ENCODE measurements at regions not wholly inside any gene's neighbourhood (a gene's known extent, or its start where the extent isn't known, plus 50 kb on each side); places are given as distances from the start of the nearest gene placed in this dataset.

- TF ChIP-seq POLR2A (IDR thresholded peaks at IDR 0.05; ENCODE audit: low read depth, low read length) (no peak), RAD21 (IDR thresholded peaks at IDR 0.05; ENCODE audit: low read length) (no peak), CTCF (conservative IDR thresholded peaks at IDR 0.05; ENCODE audit: low read depth, low read length) (no peak), MAZ (IDR thresholded peaks at IDR 0.05; ENCODE audit: borderline replicate concordance, low read depth, low read length) (no peak), RFX5 (IDR thresholded peaks at IDR 0.05; ENCODE audit: low read depth, low read length) (no peak), USF2 (IDR thresholded peaks at IDR 0.05; ENCODE audit: low read depth, low read length) (no peak), NFE2L2 (IDR thresholded peaks at IDR 0.05; ENCODE audit: low read depth, low read length) (no peak), CEBPB (IDR thresholded peaks at IDR 0.05; ENCODE audit: low read depth, low read length) (no peak), RCOR1 (IDR thresholded peaks at IDR 0.05; ENCODE audit: insufficient replicate concordance, low read length) (no peak), SMC3 (IDR thresholded peaks at IDR 0.05; ENCODE audit: low read depth, low read length) (no peak)
Measured at GRCh38 chr1:68314151-68314780, 81.9 kb upstream of the WLS start.

Data from IMR-90 (cell line).